Activated CD8-positive, alpha-beta memory T cell treated with anti-CD3 and anti-CD28 coated beads, Interleukin-2, amount 50 U/mL, for 1 hour (primary cell): ENCODE measurements at regions not wholly inside any gene's neighbourhood (a gene's known extent, or its start where the extent isn't known, plus 50 kb on each side); places are given as distances from the start of the nearest gene placed in this dataset.
"Not testable (repeated sequence)": the region's sequence is repeated elsewhere in the genome, so short reads cannot be mapped to it uniquely, and the experiment has no call there.

Experiments used
- DNase-seq: peaks from one replicate; pipeline ENCODE4 v3.0.0-alpha.2; 2020; ENCODE audit errors: extremely low read depth

DNA sequence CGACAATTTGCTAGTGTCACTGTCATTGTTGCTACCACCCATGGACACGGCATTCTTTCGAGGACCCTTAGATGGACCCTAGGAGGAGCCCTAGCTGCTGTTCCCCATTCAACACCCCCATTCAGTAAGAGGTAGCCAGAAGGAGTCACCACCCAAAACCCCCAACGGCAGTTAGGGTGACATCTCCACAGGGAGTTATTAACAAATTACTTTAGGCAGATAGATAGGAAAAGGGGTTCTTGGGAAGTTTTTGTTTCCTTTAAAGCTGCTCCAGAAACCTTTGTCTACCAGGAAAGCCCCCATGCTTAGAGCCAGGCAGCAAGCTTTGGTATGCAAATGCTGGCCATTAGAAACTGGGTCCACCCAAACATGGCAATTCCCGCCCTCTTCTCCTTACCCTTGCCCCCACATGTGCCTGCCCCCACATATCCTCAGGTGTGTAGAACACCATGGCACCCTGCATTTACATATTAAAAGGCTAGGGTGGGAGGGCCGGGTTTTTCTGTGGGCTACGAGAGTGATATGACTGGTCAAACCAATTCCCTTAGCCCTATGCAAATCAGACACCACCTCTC is 190.9 kb downstream of the SLITRK6 start:
- no peak for DNase-seq

- no peak for DNase-seq
These were observed 195.5 kb downstream of the SLITRK6 start for GRCh38 chr13:85603735-85604134.

- DNase-seq: no peak
These were observed 197.7 kb downstream of the SLITRK6 start for GRCh38 chr13:85601526-85601925.

GRCh38 chr13:85597790-85598500 is 201.3 kb downstream of the SLITRK6 start:
- DNase-seq: no peak

GRCh38 chr13:85592211-85592610 is 207.0 kb downstream of the SLITRK6 start:
- no peak for DNase-seq

- DNase-seq: no peak
These were observed 208.8 kb downstream of the SLITRK6 start for GRCh38 chr13:85590231-85590931.

GRCh38 chr13:85589021-85589420 is 210.2 kb downstream of the SLITRK6 start:
- no peak for DNase-seq

- DNase-seq: no peak
These were observed 210.9 kb downstream of the SLITRK6 start for GRCh38 chr13:85588359-85588758.

DNA sequence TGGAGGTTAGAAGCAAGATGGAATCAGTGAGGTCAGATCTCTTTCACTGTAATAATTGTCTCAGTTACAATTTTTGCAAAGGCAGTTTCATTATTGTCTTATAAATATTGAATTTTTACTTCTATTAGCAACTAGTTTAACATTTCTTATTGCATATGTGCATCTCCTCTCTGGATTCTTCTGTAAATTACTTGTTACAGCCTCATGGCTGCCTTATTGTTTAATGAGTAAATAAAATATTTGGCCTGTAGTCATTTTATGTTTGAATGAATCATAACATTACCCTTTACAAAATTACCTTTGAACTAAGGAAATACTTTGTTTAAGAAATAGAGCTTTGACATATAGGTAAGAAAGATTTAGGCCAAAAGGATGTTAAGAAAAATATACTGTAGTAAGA is 212.4 kb downstream of the SLITRK6 start:
- DNase-seq: no peak

DNA sequence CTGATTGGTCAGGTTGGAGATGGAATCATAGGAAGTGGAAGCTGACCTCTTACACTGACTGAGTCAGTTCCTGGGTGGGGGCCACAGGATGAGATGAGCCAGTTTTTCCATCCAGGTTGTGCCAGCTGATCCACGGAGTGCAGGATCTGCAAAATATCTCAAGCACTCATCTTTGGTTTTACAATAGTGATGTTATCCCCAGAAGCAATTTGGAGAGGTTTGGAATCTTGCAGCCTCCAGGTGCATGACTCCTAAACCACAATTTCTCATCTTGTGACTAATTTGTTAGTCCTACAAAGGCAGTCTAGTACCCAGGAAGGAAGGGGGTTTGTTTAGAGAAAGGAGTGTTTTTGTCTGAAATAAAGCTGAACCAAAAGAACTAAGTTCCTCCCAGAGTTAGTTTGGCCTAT is 212.8 kb downstream of the SLITRK6 start:
- no peak for DNase-seq

GRCh38 chr13:85582890-85583289 is 216.3 kb downstream of the SLITRK6 start:
- no peak for DNase-seq

GRCh38 chr13:85575110-85575509 is 224.1 kb downstream of the SLITRK6 start:
- DNase-seq: no peak

DNA sequence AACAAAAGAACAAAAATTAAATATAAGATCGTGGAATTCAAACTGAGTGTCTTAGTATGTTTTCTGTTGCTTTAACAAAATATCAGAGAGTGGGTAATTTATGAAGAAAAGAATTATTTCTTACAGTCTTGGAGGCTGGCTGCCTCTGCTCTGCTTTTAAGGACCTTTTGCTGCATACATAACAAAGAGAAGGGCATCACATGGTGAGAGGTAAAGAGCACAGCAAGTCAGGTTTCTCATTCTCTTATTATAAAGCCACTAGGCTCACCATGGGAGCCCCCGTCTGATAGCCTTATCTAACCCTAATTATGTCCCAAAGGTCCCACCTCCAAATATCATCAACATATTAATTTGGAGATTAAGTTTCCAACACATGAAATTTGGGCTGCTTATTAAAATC is 231.3 kb downstream of the SLITRK6 start:
- DNase-seq: no peak

GRCh38 chr13:85565652-85566051 is 233.6 kb downstream of the SLITRK6 start:
- no peak for DNase-seq

DNA sequence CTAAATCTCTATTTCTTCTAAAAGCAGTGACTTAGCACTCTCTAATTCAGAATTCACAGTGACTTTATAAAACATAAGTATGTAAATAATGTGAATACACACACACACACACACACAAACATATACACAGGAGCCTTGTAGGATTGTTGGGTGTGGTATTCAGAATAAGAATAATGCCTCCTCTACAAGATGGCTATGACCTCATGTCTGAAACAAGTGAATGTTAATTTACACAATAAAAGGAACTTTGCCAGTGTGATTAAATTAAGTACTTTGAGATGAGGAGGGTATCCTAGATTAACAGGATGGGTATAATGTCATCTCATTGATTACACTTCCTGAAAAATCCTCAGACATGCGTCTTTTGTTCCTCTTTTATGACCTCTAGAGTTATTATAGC is 234.6 kb downstream of the SLITRK6 start:
- no peak for DNase-seq

GRCh38 chr13:85562282-85562681 is 236.9 kb downstream of the SLITRK6 start:
- no peak for DNase-seq

GRCh38 chr13:85557691-85558467 is 241.3 kb downstream of the SLITRK6 start:
- DNase-seq: no peak

DNA sequence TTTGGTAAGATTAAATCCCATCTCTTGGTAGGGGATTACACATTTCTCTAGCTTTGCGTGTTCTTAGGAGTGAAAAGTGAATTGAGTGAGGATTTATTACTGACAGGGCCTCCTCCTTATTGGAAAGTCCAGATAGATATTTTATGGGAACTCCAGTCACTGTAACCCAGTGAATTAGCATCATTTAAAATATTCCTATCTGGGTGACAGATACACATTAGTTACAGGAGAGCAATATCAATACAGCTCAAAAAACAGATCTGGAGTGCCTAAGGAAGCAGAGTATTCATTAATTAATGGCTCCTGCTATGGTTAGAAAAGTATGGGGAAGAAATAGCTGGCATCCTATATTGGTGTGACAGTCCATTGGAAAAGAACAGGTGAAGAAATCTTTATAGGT is 248.2 kb downstream of the SLITRK6 start:
- no peak for DNase-seq

GRCh38 chr13:85549819-85550218 is 249.4 kb downstream of the SLITRK6 start:
- DNase-seq: no peak

- DNase-seq: not testable (repeated sequence)
These were observed 250.4 kb downstream of the SLITRK6 start for GRCh38 chr13:85548845-85549244.

GRCh38 chr13:85545771-85546170 is 253.4 kb downstream of the SLITRK6 start:
- DNase-seq: no peak

- no peak for DNase-seq
These were observed 254.5 kb downstream of the SLITRK6 start for GRCh38 chr13:85544756-85545155.
